A549 (cell line): ENCODE measurements at regions not wholly inside any gene's neighbourhood (a gene's known extent, or its start where the extent isn't known, plus 50 kb on each side); places are given as distances from the start of the nearest gene placed in this dataset.

ENCODE experiments used
- ATAC-seq, 2 experiments: fragments of 200-7000 bp in 1 of 2; fragments of >200 bp in 1 of 2; cut with Nextera tagmentation in 1 of 2; cut with Tn5 transposase in 1 of 2; 3 replicates each; pipeline versions ENCODE4 v1.8.0 to v1.9.1; 2018 to 2020; ENCODE audit warnings: mild to moderate bottlenecking in 1 of 2, moderate library complexity in 1 of 2
- CTCF ChIA-PET: fragments of 300-600 bp; sonication (Branson Sonifier 250); formaldehyde crosslinking; extraction: SDS; loops from one replicate; lab custom pipeline; 2021; ENCODE audit warnings: antibody characterized with exemption, inconsistent platforms; lab: Yijun Ruan, JAX
- POLR2A ChIA-PET: fragments of 350-600 bp; formaldehyde crosslinking; extraction: SDS; loops from one replicate; lab custom pipeline; 2021; ENCODE audit warnings: antibody characterized with exemption, inconsistent platforms; lab: Yijun Ruan, JAX
- DNase-seq, 2 experiments: peaks; one replicate each; pipeline versions ENCODE4 v3.0.0 to v3.0.0-alpha.2; 2011 to 2016; ENCODE audit warnings: low read depth in 1 of 2, low spot score in 1 of 2
- FAIRE-seq: peaks from 2 replicates; lab custom pipeline; 2011; peaks lifted over from hg19 to GRCh38; lab: Jason Lieb, UNC
- H3K27ac ChIP-seq, 2 experiments: fragments of >200 bp; sonication (Bioruptor Twin); formaldehyde crosslinking; 3 replicates each; pipeline ENCODE4 v1.5.1; 2016 to 2017
- H3K4me1 ChIP-seq: fragments of >200 bp; sonication (Bioruptor Twin); formaldehyde crosslinking; 3 replicates; pipeline ENCODE4 v1.6.1; 2016
- H3K4me2 ChIP-seq: fragments of >200 bp; sonication (Bioruptor Twin); formaldehyde crosslinking; 3 replicates; pipeline ENCODE4 v1.6.1; 2016
- H3K4me3 ChIP-seq: fragments of >200 bp; sonication (Bioruptor Twin); formaldehyde crosslinking; 3 replicates; pipeline ENCODE4 v1.5.1; 2016
- H3K9me3 ChIP-seq: fragments of >200 bp; sonication (Bioruptor Twin); formaldehyde crosslinking; 3 replicates; pipeline ENCODE4 v1.6.1; 2016
- CBX2 ChIP-seq: fragments of 200-600 bp; sonication (generic); IDR thresholded peaks from 2 replicates; pipeline ENCODE4 v1.6.1; 2016; ENCODE audit warnings: low read depth, mild to moderate bottlenecking, borderline replicate concordance
- CEBPB ChIP-seq, 2 experiments: fragments of >200 bp in 1 of 2; sonication (Bioruptor Twin) in 1 of 2; formaldehyde crosslinking in 1 of 2; IDR thresholded peaks; 2 replicates each; pipeline ENCODE4 v1.6.1; 2012 to 2016
- CHD2 ChIP-seq: fragments of 150-350 bp; IDR thresholded peaks from 2 replicates; pipeline ENCODE4 v1.6.1; 2014; ENCODE audit warnings: low read length; ENCODE audit not compliant: partially characterized antibody
- EHF ChIP-seq: fragments of 250-450 bp; sonication (Bioruptor Pico); IDR thresholded peaks from 2 replicates; pipeline ENCODE4 v1.5.0; 2020; ENCODE audit warnings: mild to moderate bottlenecking
- EHMT2 ChIP-seq: fragments of 200-600 bp; sonication (generic); IDR thresholded peaks from 2 replicates; pipeline ENCODE4 v1.6.1; 2016; ENCODE audit warnings: antibody characterized with exemption, low read depth, mild to moderate bottlenecking, moderate library complexity
- EP300 ChIP-seq, 2 experiments: fragments of >200 bp; sonication (Bioruptor Twin); formaldehyde crosslinking; IDR thresholded peaks; 2 replicates in 1 of 2; 3 replicates in 1 of 2; pipeline ENCODE4 v1.6.1; 2016 to 2017
- FOSL2 ChIP-seq, 2 experiments: fragments of 450-650 bp in 1 of 2; fragments of >200 bp in 1 of 2; sonication (Bioruptor Twin) in 1 of 2; formaldehyde crosslinking; IDR thresholded peaks; 2 replicates each; pipeline versions ENCODE4 v1.5.0 to v1.6.1; 2016 to 2020; ENCODE audit warnings: mild to moderate bottlenecking in 1 of 2, moderate library complexity in 1 of 2
- HES2 ChIP-seq: fragments of >200 bp; sonication (Bioruptor Twin); formaldehyde crosslinking; IDR thresholded peaks from 2 replicates; pipeline ENCODE4 v1.6.1; 2016
- JUNB ChIP-seq: fragments of >200 bp; sonication (Bioruptor Twin); formaldehyde crosslinking; IDR thresholded peaks from 2 replicates; pipeline ENCODE4 v1.6.1; 2016
- KDM5A ChIP-seq: fragments of 200-600 bp; sonication (generic); IDR thresholded peaks from 2 replicates; pipeline ENCODE4 v1.6.1; 2016; ENCODE audit warnings: antibody characterized with exemption, mild to moderate bottlenecking
- MAFK ChIP-seq: fragments of 450-650 bp; IDR thresholded peaks from 2 replicates; pipeline ENCODE4 v1.6.1; 2014; ENCODE audit not compliant: partially characterized antibody
- MYC ChIP-seq: IDR thresholded peaks from 2 replicates; pipeline ENCODE4 v1.6.1; 2012; ENCODE audit warnings: mild to moderate bottlenecking, inconsistent platforms, low read length, improper control_type of control experiment, borderline replicate concordance
- POLR2AphosphoS2 ChIP-seq: conservative IDR thresholded peaks from 2 replicates; pipeline ENCODE4 v1.6.1; 2012; ENCODE audit warnings: low read length, improper control_type of control experiment, inconsistent platforms
- RCOR1 ChIP-seq: fragments of 150-350 bp; IDR thresholded peaks from 2 replicates; pipeline ENCODE4 v1.6.1; 2014; ENCODE audit warnings: antibody characterized with exemption, low read length, low read depth
- RFX5 ChIP-seq: fragments of 450-650 bp; IDR thresholded peaks from 2 replicates; pipeline ENCODE4 v1.7.1; 2014; ENCODE audit warnings: antibody characterized with exemption, mild to moderate bottlenecking, moderate library complexity
- SMC3 ChIP-seq: fragments of >200 bp; sonication (Bioruptor Twin); formaldehyde crosslinking; IDR thresholded peaks from 3 replicates; pipeline ENCODE4 v1.6.1; 2018; ENCODE audit warnings: inconsistent platforms
- SREBF2 ChIP-seq: fragments of 450-650 bp; IDR thresholded peaks from 2 replicates; pipeline ENCODE4 v1.6.1; 2014; ENCODE audit warnings: mild to moderate bottlenecking, moderate library complexity
- WGBS: methylation state at CpG from one replicate; pipeline ENCODE4 v1.1.6; 2017; ENCODE audit errors: missing lambda C conversion rate; 5-methylcytosine and 5-hydroxymethylcytosine counted together
- TF ChIP-seq, protein P1 (sequence below): fragments of >200 bp; sonication (Bioruptor Twin); formaldehyde crosslinking; IDR thresholded peaks from 3 replicates; pipeline ENCODE4 v1.5.1; 2016
- TF ChIP-seq, protein P2 (sequence below): fragments of >200 bp; sonication (Bioruptor Twin); formaldehyde crosslinking; IDR thresholded peaks from 3 replicates; pipeline ENCODE4 v1.6.1; 2016

GRCh38 chr10:64173826-64174225 lies 652.6 kb downstream of the REEP3 start:
- DNase-seq: no peak
- CTCF ChIA-PET: no interaction called here
- POLR2A ChIA-PET: no interaction called here
- TF ChIP-seq MYC (no peak), JUNB (no peak), HES2 (no peak), RFX5 (no peak), EHMT2 (no peak), EHF (no peak), MAFK (no peak), SREBF2 (no peak), POLR2AphosphoS2 (no peak), CHD2 (no peak), EP300 (IDR thresholded peaks at IDR 0.05) (no peak), CEBPB (IDR thresholded peaks at IDR 0.05) (no peak)
- TF ChIP-seq, protein P1, sequence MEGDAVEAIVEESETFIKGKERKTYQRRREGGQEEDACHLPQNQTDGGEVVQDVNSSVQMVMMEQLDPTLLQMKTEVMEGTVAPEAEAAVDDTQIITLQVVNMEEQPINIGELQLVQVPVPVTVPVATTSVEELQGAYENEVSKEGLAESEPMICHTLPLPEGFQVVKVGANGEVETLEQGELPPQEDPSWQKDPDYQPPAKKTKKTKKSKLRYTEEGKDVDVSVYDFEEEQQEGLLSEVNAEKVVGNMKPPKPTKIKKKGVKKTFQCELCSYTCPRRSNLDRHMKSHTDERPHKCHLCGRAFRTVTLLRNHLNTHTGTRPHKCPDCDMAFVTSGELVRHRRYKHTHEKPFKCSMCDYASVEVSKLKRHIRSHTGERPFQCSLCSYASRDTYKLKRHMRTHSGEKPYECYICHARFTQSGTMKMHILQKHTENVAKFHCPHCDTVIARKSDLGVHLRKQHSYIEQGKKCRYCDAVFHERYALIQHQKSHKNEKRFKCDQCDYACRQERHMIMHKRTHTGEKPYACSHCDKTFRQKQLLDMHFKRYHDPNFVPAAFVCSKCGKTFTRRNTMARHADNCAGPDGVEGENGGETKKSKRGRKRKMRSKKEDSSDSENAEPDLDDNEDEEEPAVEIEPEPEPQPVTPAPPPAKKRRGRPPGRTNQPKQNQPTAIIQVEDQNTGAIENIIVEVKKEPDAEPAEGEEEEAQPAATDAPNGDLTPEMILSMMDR: no peak
- TF ChIP-seq, protein P2, sequence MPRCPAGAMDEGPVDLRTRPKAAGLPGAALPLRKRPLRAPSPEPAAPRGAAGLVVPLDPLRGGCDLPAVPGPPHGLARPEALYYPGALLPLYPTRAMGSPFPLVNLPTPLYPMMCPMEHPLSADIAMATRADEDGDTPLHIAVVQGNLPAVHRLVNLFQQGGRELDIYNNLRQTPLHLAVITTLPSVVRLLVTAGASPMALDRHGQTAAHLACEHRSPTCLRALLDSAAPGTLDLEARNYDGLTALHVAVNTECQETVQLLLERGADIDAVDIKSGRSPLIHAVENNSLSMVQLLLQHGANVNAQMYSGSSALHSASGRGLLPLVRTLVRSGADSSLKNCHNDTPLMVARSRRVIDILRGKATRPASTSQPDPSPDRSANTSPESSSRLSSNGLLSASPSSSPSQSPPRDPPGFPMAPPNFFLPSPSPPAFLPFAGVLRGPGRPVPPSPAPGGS: no peak
- TF ChIP-seq, all 56 proteins: peak for 0
- no peak overlapping the region for H3K4me2 ChIP-seq
- H3K9me3 ChIP-seq: no peaks in the 10 kb centered on the region
- H3K4me1 ChIP-seq: no peaks in the 10 kb centered on the region
- FAIRE-seq (no peak), ATAC-seq (no peak)
- H3K4me3 ChIP-seq: no peak overlapping the region
- no peak overlapping the region for H3K27ac ChIP-seq

GRCh38 chr10:64174666-64175255 lies 653.6 kb downstream of the REEP3 start:
- Histone ChIP-seq H3K4me2 (no peak overlapping the region), H3K9me3 (no peaks in the 10 kb centered on the region), H3K4me3 (no peak overlapping the region), H3K4me1 (no peaks in the 10 kb centered on the region)
- ATAC-seq (no peak), DNase-seq (no peak)
- POLR2A ChIA-PET: no interaction called here
- CTCF ChIA-PET: no interaction called here
- 4% methylated on average over 9 of the region's 9 CpGs for WGBS
- TF ChIP-seq FOSL2 (IDR thresholded peaks at IDR 0.05) (no peak), FOSL2 (CRISPR knock-in tag; IDR thresholded peaks at IDR 0.05) (no peak), RCOR1 (no peak), SMC3 (no peak), CBX2 (no peak), SREBF2 (no peak), KDM5A (no peak), JUNB (no peak), RFX5 (no peak)
- TF ChIP-seq, protein P2: no peak
- TF ChIP-seq, all 56 proteins: peak for 0
- FAIRE-seq: no peak
- no peak overlapping the region for H3K27ac ChIP-seq
